HG03045 (cell line): ENCODE measurements at regions not wholly inside any gene's neighbourhood (a gene's known extent, or its start where the extent isn't known, plus 50 kb on each side); places are given as distances from the start of the nearest gene placed in this dataset.
"Not testable (repeated sequence)": the region's sequence is repeated elsewhere in the genome, so short reads cannot be mapped to it uniquely, and the experiment has no call there.

Experiments used
- ATAC-seq: cut with Tn5 transposase; IDR thresholded peaks from one replicate; pipeline ENCODE4 v1.9.1; 2021; ENCODE audit warnings: mild to moderate bottlenecking, moderate library complexity; ENCODE audit not compliant: unreplicated experiment

DNA sequence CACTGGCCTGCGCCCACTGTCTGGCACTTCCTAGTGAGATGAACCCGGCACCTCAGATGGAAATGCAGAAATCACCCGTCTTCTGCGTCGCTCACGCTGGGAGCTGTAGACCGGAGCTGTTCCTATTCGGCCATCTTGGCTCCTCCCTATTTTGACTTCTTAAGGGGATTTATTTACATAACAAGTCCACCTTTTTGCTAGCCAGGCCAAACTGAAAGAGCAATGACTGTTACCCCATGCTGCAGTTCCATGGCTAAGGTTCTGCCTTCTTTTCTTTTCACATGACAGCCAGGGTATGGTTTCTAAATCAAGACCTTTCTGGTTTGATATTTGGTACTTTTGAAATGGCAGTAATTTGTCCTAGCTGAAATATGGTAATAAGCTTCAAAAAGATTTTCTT lies 270.0 kb upstream of the RRP15 start:
- ATAC-seq: not testable (repeated sequence)

DNA sequence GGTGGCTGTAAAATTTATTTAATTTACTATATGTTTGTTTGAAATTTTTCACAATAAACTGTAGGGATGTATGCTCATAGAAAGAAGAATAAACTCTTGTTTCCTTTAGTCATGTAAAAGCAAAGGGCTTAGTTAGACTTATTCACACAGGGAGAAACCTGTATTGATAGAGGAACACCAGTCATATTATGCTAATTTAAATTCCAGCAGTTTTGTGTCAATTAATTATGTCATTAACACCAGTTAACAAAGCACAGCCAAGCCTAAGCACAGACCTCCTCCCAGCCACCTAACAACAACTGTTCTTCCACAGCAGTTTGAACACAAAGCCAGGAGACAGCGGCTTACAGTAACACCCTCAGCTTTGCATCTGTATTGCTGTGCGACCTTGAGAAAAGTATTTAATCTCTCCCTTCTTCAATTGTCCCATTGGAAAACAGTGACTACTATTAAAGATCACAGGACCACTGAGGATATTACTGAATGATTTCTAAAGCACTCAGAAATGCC lies 260.8 kb upstream of the RRP15 start:
- ATAC-seq: no peak

DNA sequence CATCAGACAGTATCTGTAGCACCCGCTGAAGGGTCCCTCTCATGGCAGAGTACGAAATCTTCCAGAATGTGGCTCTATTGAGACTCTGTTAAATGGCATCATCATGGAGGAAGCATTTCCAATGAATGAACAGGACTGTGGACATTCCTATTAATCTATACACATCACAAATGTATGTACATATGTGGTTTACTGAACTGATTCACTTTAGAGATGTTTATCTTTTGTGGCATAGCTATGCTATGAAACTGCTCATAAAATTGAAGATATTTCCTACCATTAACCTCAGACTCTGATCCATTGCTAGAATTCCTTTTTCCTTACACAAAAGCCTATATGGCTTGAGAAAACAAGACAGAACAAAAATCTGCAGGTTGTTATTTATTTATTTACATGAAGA lies 259.6 kb upstream of the RRP15 start:
- ATAC-seq: no peak

DNA sequence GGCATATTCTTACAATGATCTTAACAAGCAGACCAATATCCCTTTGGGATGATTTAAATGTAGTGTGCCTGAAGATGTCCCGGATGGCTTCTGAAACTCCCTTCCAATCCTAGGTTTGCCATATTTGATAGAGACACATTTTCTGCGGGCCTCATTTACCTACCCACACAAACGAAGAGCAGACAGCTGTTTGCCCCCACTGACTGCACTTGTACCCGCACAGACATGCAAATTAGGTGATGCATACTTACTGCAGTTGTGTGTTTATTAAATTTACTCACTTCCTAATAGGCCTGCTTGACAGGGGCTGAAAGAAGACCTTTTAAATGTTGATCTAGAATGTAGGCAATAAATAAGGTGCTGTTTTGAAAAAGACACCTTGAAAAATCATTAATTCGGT lies 257.9 kb upstream of the RRP15 start:
- no peak for ATAC-seq

DNA sequence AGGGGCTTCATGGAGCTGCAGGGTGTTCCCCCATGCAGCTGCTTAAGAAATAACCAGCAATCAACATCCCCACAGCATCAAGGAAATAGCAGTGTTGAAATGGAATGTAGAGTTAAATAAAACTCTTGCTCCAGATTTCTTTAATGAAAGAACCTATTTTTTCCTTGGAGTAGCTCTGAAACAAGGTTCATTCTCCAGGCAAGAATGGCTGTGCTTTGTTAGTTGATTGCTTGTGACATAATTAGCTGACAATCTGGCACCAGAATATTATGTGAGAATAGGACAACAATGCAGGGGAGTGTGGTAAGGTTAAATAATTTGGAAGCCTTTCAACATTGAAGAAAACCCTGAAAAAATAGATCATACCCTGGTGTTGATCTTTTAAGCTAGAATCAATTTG lies 254.2 kb upstream of the RRP15 start:
- no peak for ATAC-seq

DNA sequence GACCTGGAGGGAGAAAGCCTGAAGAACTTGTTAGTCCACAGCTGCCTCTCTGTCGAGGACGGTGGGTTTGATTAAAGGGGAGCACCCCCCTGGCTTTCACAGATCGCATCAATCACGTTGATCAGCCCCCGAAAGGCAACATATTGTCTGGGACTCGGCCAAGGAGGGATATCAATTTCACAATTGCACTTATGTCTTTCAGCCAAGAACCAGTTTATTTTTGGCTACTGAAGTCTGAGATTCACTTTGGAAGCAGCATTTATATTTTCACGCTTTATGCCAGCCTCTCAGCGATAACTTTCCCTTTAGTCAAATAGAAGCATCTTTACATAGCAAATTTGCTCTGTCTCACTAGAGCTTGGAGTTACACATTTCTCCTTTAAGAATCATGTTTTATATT lies 253.2 kb upstream of the RRP15 start:
- no peak for ATAC-seq

DNA sequence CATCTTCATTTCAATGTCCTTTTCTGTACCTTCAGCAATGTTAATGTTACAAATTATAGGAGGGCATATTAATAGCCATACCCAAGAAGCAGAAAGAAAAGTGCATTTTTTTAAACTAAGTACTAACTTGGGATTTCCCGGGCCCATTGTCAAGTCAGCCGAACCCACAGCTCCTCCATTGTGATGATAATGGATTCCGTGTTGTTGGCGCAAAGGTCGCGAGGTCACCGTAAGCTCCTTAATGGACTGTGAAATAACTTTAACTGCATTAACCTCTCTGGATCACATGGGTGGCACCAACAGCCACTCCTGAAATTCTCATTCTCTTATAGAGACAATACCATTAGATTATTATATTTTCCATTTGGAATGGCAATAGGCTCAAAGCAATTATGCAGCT lies 250.6 kb upstream of the RRP15 start:
- ATAC-seq: no peak

DNA sequence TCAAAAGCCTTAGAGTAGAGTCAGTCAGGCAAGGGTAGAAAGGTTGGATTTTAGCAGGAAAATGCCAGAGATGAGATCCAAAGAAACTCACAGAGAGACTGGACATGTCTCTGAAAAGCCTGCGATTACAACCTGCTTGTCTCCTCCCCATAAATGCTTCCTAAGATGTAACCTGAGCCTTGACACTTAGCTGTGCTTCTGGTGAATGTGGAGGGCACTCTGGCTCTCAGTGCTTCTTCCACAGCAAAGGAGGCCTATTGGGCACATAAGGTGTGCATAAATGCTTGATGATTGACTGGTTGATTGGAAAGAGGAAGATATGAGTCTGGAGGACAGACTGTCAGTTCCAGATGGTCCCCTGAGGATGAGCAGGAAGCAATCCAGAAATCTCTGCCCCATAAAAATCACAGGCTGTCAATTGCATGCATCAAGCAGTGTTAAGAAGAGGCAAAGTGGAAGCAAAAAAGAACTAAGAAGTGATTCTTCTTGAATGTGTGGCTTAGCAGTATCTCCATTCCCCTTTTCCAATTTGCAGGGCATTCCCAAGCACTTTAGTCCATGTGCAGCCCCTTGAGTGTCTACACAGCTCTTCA lies 236.2 kb upstream of the RRP15 start:
- ATAC-seq: no peak

DNA sequence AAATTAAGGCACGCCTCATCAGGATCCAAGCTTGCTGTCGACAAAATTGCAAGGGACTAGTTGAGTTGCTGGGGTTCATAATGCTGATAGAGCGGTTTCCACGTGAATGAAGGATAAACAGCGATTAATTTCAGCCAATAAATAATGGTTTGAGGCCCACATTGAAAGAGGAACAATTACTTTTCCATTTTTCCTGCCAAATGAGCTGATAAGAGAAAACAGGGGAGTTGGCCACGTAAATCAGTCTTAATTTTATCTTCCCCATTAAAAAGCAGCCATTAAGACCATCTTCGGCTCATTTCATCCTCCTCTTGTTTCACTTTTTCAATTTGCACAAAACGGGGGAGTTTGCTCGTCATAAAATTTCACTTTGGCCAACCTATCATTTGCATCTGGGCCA lies 235.5 kb upstream of the RRP15 start:
- ATAC-seq: no peak

DNA sequence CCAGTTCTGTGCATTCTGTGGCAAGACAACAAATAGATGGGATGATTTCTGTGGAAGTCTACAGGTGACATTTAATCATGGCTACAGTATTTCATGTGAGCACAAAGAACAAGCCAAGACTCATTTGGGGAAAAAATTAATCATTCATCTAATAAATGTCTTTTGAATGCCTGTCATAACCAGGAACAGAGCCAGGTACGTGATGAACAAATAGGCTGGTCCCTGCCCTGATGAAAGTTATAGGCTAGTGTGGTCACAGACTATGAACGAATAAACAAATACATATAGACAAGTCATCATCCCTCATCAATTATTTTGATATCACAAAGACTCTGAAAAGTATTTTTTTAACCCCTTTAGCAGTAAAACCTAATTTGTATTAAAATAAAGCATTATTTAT lies 226.4 kb upstream of the RRP15 start:
- no peak for ATAC-seq

DNA sequence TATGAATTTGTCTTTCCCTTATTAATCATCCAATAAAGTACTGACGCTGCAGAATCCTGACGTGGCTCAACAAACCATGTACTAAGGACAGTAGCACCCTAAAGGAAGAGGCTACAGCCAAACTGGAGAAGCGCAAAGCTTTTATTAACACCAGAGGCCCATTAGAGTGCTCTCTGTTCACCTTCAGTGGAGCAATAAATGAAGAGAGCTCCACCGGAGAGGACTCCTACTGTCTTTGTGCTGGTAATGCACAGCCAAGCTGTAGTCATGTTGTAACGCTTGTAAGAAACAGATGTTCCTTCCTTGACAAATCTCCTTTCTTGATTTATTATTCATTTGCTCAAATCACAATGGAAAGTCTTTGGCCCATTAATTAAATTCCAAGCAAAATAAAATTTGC lies 220.7 kb upstream of the RRP15 start:
- no peak for ATAC-seq

DNA sequence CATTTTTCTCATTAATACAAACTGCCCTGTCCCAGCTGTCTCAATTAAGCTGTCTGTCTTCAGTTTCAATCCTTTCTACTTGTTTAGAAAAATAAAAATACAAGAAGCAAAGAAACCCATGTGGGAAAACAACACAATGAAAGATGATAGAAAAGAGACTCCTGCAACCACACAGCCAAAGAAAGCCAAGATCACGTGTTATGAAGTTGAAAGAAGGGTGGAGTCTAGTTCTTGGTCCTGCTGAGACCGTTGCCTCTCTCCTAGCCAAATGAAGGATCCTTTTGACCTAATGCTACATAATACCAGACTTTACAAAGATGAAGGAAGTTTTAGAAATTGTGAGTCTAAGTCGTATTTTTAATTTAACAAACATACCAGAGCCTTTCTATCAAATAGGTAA lies 218.8 kb upstream of the RRP15 start:
- no peak for ATAC-seq

DNA sequence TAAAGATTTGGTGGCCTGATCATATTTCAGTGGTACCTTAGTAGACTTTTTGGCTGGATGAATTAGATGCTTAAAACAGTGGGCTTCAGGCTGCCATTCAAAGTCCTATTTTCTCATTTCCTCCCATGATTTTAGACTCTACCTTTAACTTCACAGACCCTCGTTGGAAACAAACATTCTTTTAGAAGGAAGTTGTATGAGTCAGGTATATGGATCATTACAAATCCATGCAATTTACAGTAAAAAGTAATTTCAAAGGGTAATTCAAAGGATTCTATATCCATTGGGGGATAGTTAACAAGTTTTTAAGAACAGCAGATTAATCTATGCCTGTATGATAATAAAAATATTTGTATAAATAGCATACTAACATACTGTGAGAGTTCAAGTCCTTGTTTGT lies 216.9 kb upstream of the RRP15 start:
- no peak for ATAC-seq

DNA sequence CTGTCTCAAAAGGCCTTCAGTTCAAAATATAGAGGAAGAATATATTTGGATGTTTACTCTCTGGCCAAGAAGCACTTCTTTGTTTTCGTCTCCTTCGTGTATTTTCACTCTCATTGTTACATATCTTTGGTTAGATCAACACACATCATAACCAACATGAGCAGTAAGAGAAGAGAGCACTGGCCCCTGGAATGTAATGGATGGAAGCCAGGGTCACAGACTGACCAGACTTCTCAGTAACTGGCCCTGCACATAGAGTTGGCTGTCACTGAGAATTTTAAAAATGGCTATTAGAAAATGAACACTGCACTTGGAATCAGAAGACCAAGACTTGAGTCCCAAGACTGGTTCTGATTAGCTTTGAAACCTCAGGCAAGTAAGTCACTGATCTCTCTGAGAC lies 215.9 kb upstream of the RRP15 start:
- ATAC-seq: no peak

DNA sequence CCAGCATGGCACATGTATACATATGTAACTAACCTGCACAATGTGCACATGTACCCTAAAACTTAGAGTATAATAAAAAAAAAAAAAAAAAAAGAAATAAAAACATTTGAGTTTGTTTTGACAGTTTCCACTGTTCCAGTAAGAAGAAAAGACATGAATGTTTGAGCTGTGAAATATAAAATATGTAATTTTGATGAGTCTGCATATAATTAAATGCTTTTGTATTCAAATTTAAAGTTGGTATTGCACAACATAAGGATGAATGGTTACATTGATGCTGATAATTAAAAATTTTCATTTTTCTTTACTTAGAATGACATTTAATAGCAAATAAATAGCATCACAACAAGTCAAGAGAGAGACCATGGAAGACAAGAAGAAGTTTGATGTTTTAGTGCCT lies 212.0 kb upstream of the RRP15 start:
- ATAC-seq: no peak

DNA sequence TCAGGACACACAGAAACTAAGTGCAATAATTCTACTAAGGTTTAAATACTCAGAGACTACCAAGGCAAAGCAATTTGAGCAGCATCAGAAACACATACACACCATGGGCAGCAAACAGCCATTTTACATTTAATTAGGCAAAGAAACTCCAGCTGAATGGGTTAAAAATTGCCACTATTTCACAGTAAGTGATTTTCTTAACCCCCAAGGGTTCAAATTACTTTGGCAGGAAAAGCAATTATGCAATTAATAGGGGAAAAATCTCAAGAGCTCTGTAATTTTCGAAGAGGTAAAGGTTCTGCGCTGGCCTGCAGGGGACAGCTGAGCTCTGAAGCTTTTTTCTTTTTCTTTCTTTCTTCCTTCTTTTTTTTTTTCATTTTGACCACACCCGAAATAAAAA lies 206.2 kb upstream of the RRP15 start:
- ATAC-seq: no peak

DNA sequence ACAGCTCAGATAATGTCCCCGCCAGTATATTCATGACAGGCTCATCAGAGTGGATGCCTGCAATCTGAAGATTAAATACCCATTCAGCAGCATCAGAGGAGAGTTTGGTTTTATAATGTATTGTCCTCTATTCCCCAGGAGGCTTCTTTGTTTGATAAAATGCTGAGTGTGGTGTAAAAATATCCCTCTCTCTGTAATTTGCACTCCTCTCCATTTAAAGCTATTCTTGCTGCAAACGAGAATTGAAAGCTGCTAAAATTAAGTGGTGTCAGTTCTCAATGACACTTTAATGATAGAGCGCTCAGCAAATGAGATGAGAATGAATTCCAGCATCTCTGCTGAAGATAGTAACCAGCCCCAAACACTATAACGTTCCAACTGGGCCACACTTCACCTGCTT lies 205.7 kb upstream of the RRP15 start:
- no peak for ATAC-seq

DNA sequence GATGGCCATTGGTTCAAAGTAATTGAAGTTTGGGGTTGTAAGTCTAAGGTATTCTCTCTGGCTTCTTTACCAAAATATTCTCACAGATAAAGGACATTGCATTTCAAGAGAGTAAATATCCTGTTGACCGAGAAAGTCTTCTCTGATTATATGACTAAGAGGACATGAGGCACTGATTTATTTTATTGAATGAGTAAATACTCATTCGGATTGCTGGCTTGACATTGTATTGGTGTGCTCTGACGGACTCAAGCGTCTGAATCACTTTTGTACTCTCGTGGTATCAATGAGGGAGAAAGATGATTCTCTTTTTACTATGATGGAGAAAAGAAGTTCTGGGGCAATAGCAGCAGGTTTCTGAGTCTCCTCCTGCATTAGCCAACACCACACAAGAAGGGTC lies 205.3 kb upstream of the RRP15 start:
- no peak for ATAC-seq

DNA sequence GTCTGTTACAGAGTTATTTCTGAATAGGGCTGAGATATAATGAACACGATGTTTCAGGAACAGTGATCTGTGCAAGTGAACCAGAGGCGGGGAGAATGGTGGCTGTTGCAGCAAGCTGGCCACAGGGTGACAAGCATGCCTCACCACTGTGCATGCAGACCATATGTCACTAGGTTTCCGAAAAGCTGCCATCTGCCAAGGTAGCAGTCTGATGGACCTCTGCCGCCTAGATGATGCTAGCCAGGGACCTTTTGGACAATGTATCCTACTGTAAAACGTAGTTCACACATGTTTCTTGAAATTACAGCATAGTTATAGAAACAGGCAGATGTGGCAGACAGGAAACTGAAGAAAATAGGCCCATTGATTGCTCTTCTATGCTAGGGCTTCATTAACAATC lies 204.2 kb upstream of the RRP15 start:
- no peak for ATAC-seq

DNA sequence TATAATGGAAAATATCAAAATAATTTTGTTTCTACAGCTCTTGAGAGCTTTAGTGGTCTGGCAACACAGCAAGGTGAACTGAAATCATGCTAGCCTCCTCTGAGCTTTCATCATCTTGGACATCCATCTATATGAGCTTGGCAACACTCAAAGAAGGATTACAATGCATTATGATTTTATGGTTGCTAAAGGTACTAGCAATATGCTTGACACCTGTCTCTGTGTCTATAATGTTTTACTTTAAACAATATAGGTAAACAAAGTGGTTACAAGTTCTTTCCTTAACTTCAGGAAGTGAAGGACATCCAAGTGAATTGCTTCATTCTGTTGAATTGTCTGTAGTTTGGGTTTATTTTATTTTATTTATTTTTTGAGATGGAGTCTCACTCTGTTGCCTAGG lies 203.7 kb upstream of the RRP15 start:
- ATAC-seq: no peak

DNA sequence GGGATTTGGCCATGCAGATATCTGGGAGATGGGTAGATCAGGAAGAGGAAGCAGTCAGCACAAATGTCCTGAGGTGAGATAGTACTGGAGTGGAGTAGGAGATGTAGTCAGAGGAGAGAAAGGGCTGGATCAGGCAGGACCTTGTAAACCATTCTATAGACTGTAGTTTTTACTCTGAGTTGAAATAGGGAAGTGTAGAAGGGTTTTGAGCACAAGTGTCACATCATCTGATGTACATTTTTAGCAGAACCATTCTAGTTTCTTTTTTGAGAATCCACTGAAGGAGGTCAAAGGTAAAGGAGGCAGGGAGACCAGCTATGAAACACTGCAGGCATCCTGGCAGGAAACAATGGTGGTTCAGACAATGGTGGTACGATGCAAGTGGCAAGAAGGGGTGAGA lies 194.6 kb upstream of the RRP15 start:
- ATAC-seq: no peak

DNA sequence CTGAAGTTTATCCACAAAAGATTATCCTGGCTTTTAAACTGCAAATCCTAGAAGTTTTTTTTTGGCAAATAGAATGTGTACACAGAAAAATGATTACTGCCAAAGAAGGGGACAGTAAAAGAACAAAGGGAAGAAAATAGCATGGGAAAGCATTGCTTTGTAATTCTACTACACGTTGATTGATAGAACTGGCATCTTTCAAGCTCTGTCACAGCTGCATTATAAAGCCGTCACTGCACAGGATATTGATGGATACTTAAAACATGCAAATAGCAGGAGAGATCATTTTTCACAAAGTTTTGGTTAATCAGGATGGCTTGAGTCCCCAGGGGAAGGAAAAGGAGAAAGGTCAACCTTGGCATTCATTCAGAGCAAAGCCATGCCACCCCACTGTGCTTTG lies 183.7 kb upstream of the RRP15 start:
- no peak for ATAC-seq

DNA sequence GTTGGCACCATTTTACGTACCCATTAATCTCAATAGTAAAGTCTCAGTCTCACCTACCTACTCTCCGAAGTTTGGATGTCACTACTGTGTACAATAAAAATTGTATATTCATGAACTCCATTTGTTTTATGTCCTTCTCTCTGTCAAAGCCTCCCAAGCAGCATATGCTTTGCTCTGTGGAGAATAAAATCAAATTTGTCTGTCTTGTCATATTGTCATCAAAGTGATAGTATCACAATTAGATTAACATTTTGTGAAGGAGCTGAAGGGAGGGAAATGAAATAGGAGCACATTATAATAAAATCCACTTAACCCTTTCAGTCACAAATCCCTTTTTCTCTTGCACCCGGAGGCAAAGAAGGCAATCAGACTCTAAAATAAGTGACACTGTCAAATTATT lies 177.1 kb upstream of the RRP15 start:
- no peak for ATAC-seq

DNA sequence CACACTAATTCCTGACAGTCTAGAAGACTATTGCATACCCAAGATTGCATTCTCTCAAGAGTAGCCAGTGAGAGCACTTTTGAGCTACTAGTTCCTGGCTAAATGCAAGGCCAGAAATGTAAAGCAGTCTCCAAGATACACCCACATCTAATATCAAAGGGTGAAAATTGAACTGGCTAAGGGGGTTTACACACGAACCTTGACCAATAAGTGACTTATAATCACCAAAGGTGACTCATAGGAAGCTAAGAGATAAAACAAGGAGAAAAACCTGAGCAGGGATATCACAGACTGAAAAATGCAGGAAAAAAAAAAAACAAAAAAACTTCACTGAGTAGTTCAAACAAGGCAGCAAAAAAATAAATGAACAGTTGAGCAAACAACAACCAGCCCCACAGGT lies 172.2 kb upstream of the RRP15 start:
- ATAC-seq: no peak
